ENCODE measurements at regions not wholly inside any gene's neighbourhood (a gene's known extent, or its start where the extent isn't known, plus 50 kb on each side); places are given as distances from the start of the nearest gene placed in this dataset.

- no peak for TF ChIP-seq CTCF (IDR thresholded peaks at IDR 0.05)
- TF ChIP-seq POLR2A (IDR thresholded peaks at IDR 0.05): no peak
Observed at GRCh38 chr9:88808019-88808656, 183.1 kb upstream of the S1PR3 start.

All from ovary (tissue), 3 donors.